ENCODE measurements at regions not wholly inside any gene's neighbourhood (a gene's known extent, or its start where the extent isn't known, plus 50 kb on each side); places are given as distances from the start of the nearest gene placed in this dataset.
"Not testable (repeated sequence)": the region's sequence is repeated elsewhere in the genome, so short reads cannot be mapped to it uniquely, and the experiment has no call there.

DNA sequence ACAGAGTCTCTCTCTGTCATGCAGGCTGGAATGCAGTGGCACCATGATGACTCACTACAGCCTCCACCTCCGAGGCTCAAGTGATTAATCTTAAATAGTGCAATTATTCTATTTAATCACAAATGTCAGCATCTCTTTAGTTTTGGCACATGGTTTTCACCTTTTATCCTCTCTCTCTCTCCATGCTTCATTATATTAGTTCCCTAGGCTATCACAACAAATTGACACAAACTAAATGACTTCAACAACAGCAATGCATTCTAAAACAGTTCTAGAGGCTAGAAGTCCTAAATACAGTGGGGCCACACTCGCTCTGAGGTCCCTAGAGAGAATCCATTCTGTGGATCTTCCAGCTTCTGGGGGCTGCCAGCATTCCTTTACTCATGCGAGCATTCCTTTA, 178.2 kb upstream of the ZNG1F start:
- not testable (repeated sequence) for TF ChIP-seq XRCC5 (IDR thresholded peaks at IDR 0.05; ENCODE audit: low read depth, low read length); RB1 (IDR thresholded peaks at IDR 0.05; ENCODE audit: low read depth)
